ENCODE measurements at regions not wholly inside any gene's neighbourhood (a gene's known extent, or its start where the extent isn't known, plus 50 kb on each side); places are given as distances from the start of the nearest gene placed in this dataset.

- no peak for TF ChIP-seq CTCF (IDR thresholded peaks at IDR 0.05)
- Histone ChIP-seq H3K4me3 (no peak overlapping the region), H3K4me1 (no peaks in the 10 kb centered on the region), H3K36me3 (no peaks in the 10 kb centered on the region), H3K9me3 (no peaks in the 10 kb centered on the region), H3K27ac (no peak overlapping the region), H3K27me3 (peaks cover 0 to 10% of the 10 kb centered on the region in 2 donors)
- intact Hi-C loops (cut with DNase I; ENCODE audit: low total_unique reads) = no loop called here
- no peak for DNase-seq
Observed at GRCh38 chr18:77647472-77647871, 397.8 kb downstream of the GALR1 start.

GRCh38 chr18:77648411-77648810 lies 398.8 kb downstream of the GALR1 start:
- H3K36me3 ChIP-seq = no peaks in the 10 kb centered on the region
- intact Hi-C loops (cut with DNase I; ENCODE audit: low total_unique reads) = loop anchor here (1.0 kb wide), 1 partner anchor 47 kb away; no protein-coding TSS in a partner anchor
- TF ChIP-seq CTCF (IDR thresholded peaks at IDR 0.05) = no peak
- H3K4me1 ChIP-seq = no peaks in the 10 kb centered on the region
- H3K27ac ChIP-seq = no peak overlapping the region
- H3K4me3 ChIP-seq = no peak overlapping the region
- H3K9me3 ChIP-seq = no peaks in the 10 kb centered on the region
- peaks cover 0 to 10% of the 10 kb centered on the region in 2 donors for H3K27me3 ChIP-seq
- no peak for DNase-seq

GRCh38 chr18:77650799-77651385 lies 401.2 kb downstream of the GALR1 start:
- Histone ChIP-seq H3K36me3 (no peaks in the 10 kb centered on the region), H3K27ac (no peak overlapping the region), H3K27me3 (peaks cover 0 to 10% of the 10 kb centered on the region in 2 donors), H3K9me3 (no peaks in the 10 kb centered on the region), H3K4me1 (no peaks in the 10 kb centered on the region), H3K4me3 (no peak overlapping the region)
- TF ChIP-seq CTCF (IDR thresholded peaks at IDR 0.05) = peak; percentile 44 to 47
- peak in 1 of 2 donors; percentile 55 for DNase-seq
- intact Hi-C loops (cut with DNase I; ENCODE audit: low total_unique reads) = no loop called here

- Histone ChIP-seq H3K27ac (no peak overlapping the region), H3K27me3 (peaks cover 0 to 10% of the 10 kb centered on the region in 2 donors), H3K36me3 (no peaks in the 10 kb centered on the region), H3K4me1 (no peaks in the 10 kb centered on the region), H3K9me3 (no peaks in the 10 kb centered on the region), H3K4me3 (no peak overlapping the region)
- TF ChIP-seq CTCF (IDR thresholded peaks at IDR 0.05) = no peak
- no peak for DNase-seq
- intact Hi-C loops (cut with DNase I; ENCODE audit: low total_unique reads) = no loop called here
Observed at GRCh38 chr18:77651441-77651840, 401.8 kb downstream of the GALR1 start.

- no peaks in the 10 kb centered on the region for H3K36me3 ChIP-seq
- no peak overlapping the region for H3K4me3 ChIP-seq
- H3K4me1 ChIP-seq = no peaks in the 10 kb centered on the region
- no peak for DNase-seq
- H3K27ac ChIP-seq = no peak overlapping the region
- intact Hi-C loops (cut with DNase I; ENCODE audit: low total_unique reads) = no loop called here
- no peaks in the 10 kb centered on the region for H3K9me3 ChIP-seq
- no peak for TF ChIP-seq CTCF (IDR thresholded peaks at IDR 0.05)
- H3K27me3 ChIP-seq = peaks cover 0 to 10% of the 10 kb centered on the region in 2 donors
Observed at GRCh38 chr18:77653792-77654191, 404.1 kb downstream of the GALR1 start.

GRCh38 chr18:77654302-77654701 lies 404.7 kb downstream of the GALR1 start:
- no peaks in the 10 kb centered on the region for H3K4me1 ChIP-seq
- DNase-seq = no peak
- no peak overlapping the region for H3K27ac ChIP-seq
- H3K36me3 ChIP-seq = no peaks in the 10 kb centered on the region
- H3K4me3 ChIP-seq = no peak overlapping the region
- TF ChIP-seq CTCF (IDR thresholded peaks at IDR 0.05) = no peak
- peaks cover 0 to 10% of the 10 kb centered on the region in 2 donors for H3K27me3 ChIP-seq
- intact Hi-C loops (cut with DNase I; ENCODE audit: low total_unique reads) = no loop called here
- no peaks in the 10 kb centered on the region for H3K9me3 ChIP-seq
